H1 (cell line): ENCODE measurements at regions not wholly inside any gene's neighbourhood (a gene's known extent, or its start where the extent isn't known, plus 50 kb on each side); places are given as distances from the start of the nearest gene placed in this dataset.

ENCODE experiments used
- CTCF ChIA-PET: fragments of 300-600 bp; sonication (Branson Sonifier 250); formaldehyde crosslinking; loops from one replicate; lab custom pipeline; 2021; ENCODE audit not compliant: partially characterized antibody; lab: Charles Lee
- POLR2A ChIA-PET: fragments of 300-600 bp; sonication (Branson Sonifier 250); formaldehyde crosslinking; loops from one replicate; lab custom pipeline; 2021; ENCODE audit warnings: inconsistent platforms; ENCODE audit not compliant: partially characterized antibody; lab: Charles Lee
- DNase-seq, 2 experiments: peaks; one replicate each; pipeline versions ENCODE4 v3.0.0 to v3.0.0-alpha.2; 2010 to 2022; ENCODE audit warnings: low spot score in 2 of 2, low read depth in 1 of 2, mixed read lengths in 1 of 2
- FAIRE-seq: peaks from 2 replicates; lab custom pipeline; 2011; peaks lifted over from hg19 to GRCh38; lab: Jason Lieb, UNC
- H2AFZ ChIP-seq: 2 replicates; pipeline ENCODE4 v1.8.1; 2012; ENCODE audit warnings: low read length, inconsistent platforms
- H2AK5ac ChIP-seq: 2 replicates; pipeline ENCODE4 v1.6.1; 2013; ENCODE audit warnings: low read depth, low read length
- H2BK120ac ChIP-seq: replicated peaks from 2 replicates; pipeline ENCODE3; 2013; ENCODE audit warnings: low read depth, low read length, inconsistent platforms
- H2BK12ac ChIP-seq: 2 replicates; pipeline ENCODE4 v1.6.1; 2013; ENCODE audit warnings: low read depth, low read length
- H2BK15ac ChIP-seq: 2 replicates; pipeline ENCODE4 v1.6.1; 2013; ENCODE audit warnings: low read length
- H2BK20ac ChIP-seq: 2 replicates; pipeline ENCODE4 v1.6.1; 2013; ENCODE audit warnings: low read length
- H2BK5ac ChIP-seq: 2 replicates; pipeline ENCODE4 v1.6.1; 2013; ENCODE audit warnings: low read depth, low read length
- H3K14ac ChIP-seq: 2 replicates; pipeline ENCODE4 v1.6.1; 2013; ENCODE audit warnings: inconsistent platforms; ENCODE audit not compliant: insufficient read length
- H3K18ac ChIP-seq: 2 replicates; pipeline ENCODE4 v1.6.1; 2013; ENCODE audit warnings: low read length; ENCODE audit errors: extremely low read depth
- H3K23ac ChIP-seq: 2 replicates; pipeline ENCODE4 v1.6.1; 2013; ENCODE audit warnings: inconsistent platforms; ENCODE audit not compliant: insufficient read length
- H3K23me2 ChIP-seq: 2 replicates; pipeline ENCODE4 v1.6.1; 2013; ENCODE audit warnings: low read depth, low read length
- H3K27ac ChIP-seq: 2 replicates; pipeline ENCODE4 v1.6.1; 2011; ENCODE audit warnings: low read depth, low read length, inconsistent platforms
- H3K27me3 ChIP-seq, 4 experiments: replicated peaks in 1 of 4; 1 replicate in 1 of 4; 2 replicates in 3 of 4; pipeline versions ENCODE4 v1.6.1 to v1.8.1; 2011 to 2013; ENCODE audit warnings: low read length in 3 of 4, mild to moderate bottlenecking in 3 of 4, inconsistent platforms in 2 of 4, mixed read lengths in 2 of 4, moderate library complexity in 1 of 4; ENCODE audit not compliant: control insufficient read depth in 3 of 4, insufficient read depth in 3 of 4; ENCODE audit errors: extremely low read depth in 1 of 4
- H3K36me3 ChIP-seq, 4 experiments: 2 replicates each; pipeline versions ENCODE4 v1.6.1 to v1.8.1; 2011 to 2013; ENCODE audit warnings: mild to moderate bottlenecking in 4 of 4, low read length in 3 of 4, moderate library complexity in 2 of 4, control low read depth in 1 of 4, inconsistent platforms in 1 of 4; ENCODE audit not compliant: insufficient read depth in 4 of 4, control insufficient read depth in 2 of 4
- H3K4ac ChIP-seq: replicated peaks from 2 replicates; pipeline ENCODE3; 2013; ENCODE audit warnings: low read length, low read depth, mixed read lengths, inconsistent platforms; ENCODE audit not compliant: insufficient read length
- H3K4me1 ChIP-seq, 4 experiments: replicated peaks in 1 of 4; 1 replicate in 1 of 4; 2 replicates in 3 of 4; pipeline versions ENCODE4 v1.6.1 to v1.8.1; 2011 to 2013; ENCODE audit warnings: low read length in 3 of 4, inconsistent platforms in 2 of 4, mixed read lengths in 1 of 4; ENCODE audit not compliant: insufficient read depth in 4 of 4, control insufficient read depth in 3 of 4
- H3K4me2 ChIP-seq, 2 experiments: 2 replicates each; pipeline versions ENCODE4 v1.6.1 to v1.8.1; 2011 to 2013; ENCODE audit warnings: low read depth in 2 of 2, low read length in 2 of 2, control low read depth in 1 of 2, inconsistent platforms in 1 of 2, mild to moderate bottlenecking in 1 of 2; ENCODE audit not compliant: insufficient read depth in 1 of 2
- H3K4me3 ChIP-seq, 4 experiments: fragments of 200-600, 300-600 bp in 1 of 4; sonication (generic), shearing (Covaris generic), sonication (Bioruptor Twin) in 1 of 4; 2 replicates each; pipeline versions ENCODE4 v1.5.1 to v1.8.1; 2011 to 2016; ENCODE audit warnings: low read length in 4 of 4, low read depth in 3 of 4, control low read depth in 2 of 4, inconsistent platforms in 2 of 4, mild to moderate bottlenecking in 2 of 4, mixed read lengths in 1 of 4, moderate library complexity in 1 of 4; ENCODE audit not compliant: insufficient read depth in 2 of 4; ENCODE audit errors: extremely low read depth in 1 of 4
- H3K56ac ChIP-seq: replicated peaks from 2 replicates; pipeline ENCODE3; 2013; ENCODE audit warnings: low read depth, mild to moderate bottlenecking, mixed read lengths, low read length, inconsistent platforms; ENCODE audit not compliant: insufficient read length
- H3K79me1 ChIP-seq: 2 replicates; pipeline ENCODE4 v1.6.1; 2013; ENCODE audit warnings: low read depth, low read length, control low read depth
- H3K79me2 ChIP-seq, 2 experiments: 2 replicates each; pipeline versions ENCODE4 v1.6.1 to v1.8.1; 2012 to 2013; ENCODE audit warnings: low read length in 2 of 2, mild to moderate bottlenecking in 2 of 2, inconsistent platforms in 1 of 2; ENCODE audit not compliant: insufficient read depth in 2 of 2, control insufficient read depth in 1 of 2
- H3K9ac ChIP-seq, 4 experiments: replicated peaks in 1 of 4; 1 replicate in 1 of 4; 2 replicates in 3 of 4; pipeline versions ENCODE4 v1.6.1 to v1.8.1; 2011 to 2013; ENCODE audit warnings: low read depth in 3 of 4, low read length in 3 of 4, control low read depth in 2 of 4, mild to moderate bottlenecking in 2 of 4, moderate library complexity in 2 of 4, inconsistent platforms in 1 of 4; ENCODE audit errors: extremely low read depth in 1 of 4
- H3K9me3 ChIP-seq, 2 experiments: 2 replicates each; pipeline versions ENCODE4 v1.6.1 to v1.8.1; 2012 to 2013; ENCODE audit warnings: mild to moderate bottlenecking in 2 of 2, moderate library complexity in 2 of 2, control low read depth in 1 of 2, inconsistent platforms in 1 of 2, low read depth in 1 of 2, low read length in 1 of 2, mixed read lengths in 1 of 2; ENCODE audit not compliant: insufficient read depth in 2 of 2
- H4K20me1 ChIP-seq, 2 experiments: replicated peaks in 1 of 2; 2 replicates each; pipeline versions ENCODE3 to v1.8.1; 2011 to 2013; ENCODE audit warnings: inconsistent platforms in 2 of 2, low read length in 2 of 2, mild to moderate bottlenecking in 1 of 2; ENCODE audit not compliant: insufficient read depth in 2 of 2, control insufficient read depth in 1 of 2
- H4K5ac ChIP-seq: 2 replicates; pipeline ENCODE4 v1.6.1; 2013; ENCODE audit warnings: low read length, low read depth, mixed read lengths, inconsistent platforms; ENCODE audit not compliant: insufficient read length
- H4K8ac ChIP-seq: 2 replicates; pipeline ENCODE4 v1.8.0; 2013; ENCODE audit warnings: mild to moderate bottlenecking, moderate library complexity, low read length, inconsistent platforms; ENCODE audit not compliant: insufficient read depth; ENCODE audit errors: extremely low read depth
- H4K91ac ChIP-seq: replicated peaks from 2 replicates; pipeline ENCODE3; 2013; ENCODE audit warnings: low read length, mixed read lengths, inconsistent platforms; ENCODE audit not compliant: insufficient read length
- BCL11A ChIP-seq, 2 experiments: IDR thresholded peaks; one replicate each; pipeline ENCODE4 v1.6.1; 2011; ENCODE audit warnings: low read depth in 2 of 2, low read length in 2 of 2, mild to moderate bottlenecking in 2 of 2
- BRCA1 ChIP-seq: IDR thresholded peaks from 2 replicates; pipeline ENCODE4 v1.6.1; 2012; ENCODE audit warnings: low read depth, low read length, improper control_type of control experiment
- CHD2 ChIP-seq: IDR thresholded peaks from 2 replicates; pipeline ENCODE4 v1.6.1; 2012; ENCODE audit warnings: low read length, improper control_type of control experiment
- FOSL1 ChIP-seq: IDR thresholded peaks from 2 replicates; pipeline ENCODE4 v1.6.1; 2011; ENCODE audit warnings: mild to moderate bottlenecking, low read depth, low read length, moderate library complexity; ENCODE audit not compliant: insufficient read depth
- POLR2A ChIP-seq, 2 experiments: IDR thresholded peaks; 1 replicate in 1 of 2; 2 replicates in 1 of 2; pipeline ENCODE4 v1.6.1; 2011; ENCODE audit warnings: low read depth in 2 of 2, low read length in 2 of 2, mild to moderate bottlenecking in 2 of 2; ENCODE audit errors: control extremely low read depth in 1 of 2
- RBBP5 ChIP-seq: IDR thresholded peaks from 2 replicates; pipeline ENCODE4 v1.7.1; 2012; ENCODE audit warnings: low read depth, mild to moderate bottlenecking, inconsistent platforms, low read length, moderate library complexity, borderline replicate concordance
- RXRA ChIP-seq: IDR thresholded peaks from 2 replicates; pipeline ENCODE4 v1.6.1; 2011; ENCODE audit warnings: low read depth, mild to moderate bottlenecking, low read length, moderate library complexity; ENCODE audit not compliant: insufficient read depth
- SAP30 ChIP-seq: fragments of 300-600 bp; sonication (generic); IDR thresholded peaks from 2 replicates; pipeline ENCODE4 v1.7.1; 2012; ENCODE audit warnings: low read length, moderate library complexity, mild to moderate bottlenecking, inconsistent platforms; ENCODE audit not compliant: insufficient read depth, insufficient replicate concordance
- TCF12 ChIP-seq: IDR thresholded peaks from 2 replicates; pipeline ENCODE4 v1.6.1; 2011; ENCODE audit warnings: low read depth, mild to moderate bottlenecking, low read length
- WGBS, 2 experiments: shearing (Covaris generic) in 1 of 2; methylation state at CpG; one replicate each; pipeline versions ENCODE4 v1.1.6 to v1.1.7; 2013 to 2015; ENCODE audit warnings: low lambda C conversion rate in 2 of 2, mixed read lengths in 2 of 2, inconsistent platforms in 1 of 2, low coverage in 1 of 2, missing lambda C conversion rate in 1 of 2; ENCODE audit not compliant: insufficient replicate concordance in 2 of 2, insufficient coverage in 1 of 2, insufficient read length in 1 of 2; ENCODE audit errors: extremely low coverage in 1 of 2, missing lambda C conversion rate in 1 of 2; 5-methylcytosine and 5-hydroxymethylcytosine counted together

- H3K4me3 ChIP-seq, result no peak overlapping the region
- H2BK5ac ChIP-seq, result no peak overlapping the region; the same call in 1 of the 2 replicates
- no peaks in the 10 kb centered on the region for H4K20me1 ChIP-seq
- no peak overlapping the region for H3K4ac ChIP-seq
- no peaks in the 10 kb centered on the region for H3K79me1 ChIP-seq
- no peak overlapping the region for H2AK5ac ChIP-seq
- no peaks in the 10 kb centered on the region for H3K36me3 ChIP-seq
- no peak for DNase-seq
- FAIRE-seq, result no peak
- H3K23me2 ChIP-seq, result no peaks in the 10 kb centered on the region
- H4K5ac ChIP-seq, result no peak overlapping the region
- no peak overlapping the region for H3K9ac ChIP-seq
- no peak overlapping the region for H3K4me2 ChIP-seq
- peak overlapping the region; percentile 40 for H4K91ac ChIP-seq
- H2BK15ac ChIP-seq, result peak overlapping the region; percentile 67; the same call in 1 of the 2 replicates
- H3K23ac ChIP-seq, result no peak overlapping the region
- H2BK120ac ChIP-seq, result peak overlapping the region; percentile 43
- CTCF ChIA-PET, result interaction anchor here (0.6 to 1.5 kb wide), 3 partner anchors 30 to 76 kb away, joined by 3 read pairs; no protein-coding TSS in a partner anchor
- POLR2A ChIA-PET, result interaction anchor here (0.8 kb wide), 1 partner anchor 9 kb away, joined by 3 read pairs; no protein-coding TSS in a partner anchor
- H3K79me2 ChIP-seq, result no peaks in the 10 kb centered on the region
- H3K9me3 ChIP-seq, result no peaks in the 10 kb centered on the region
- H4K8ac ChIP-seq, result no peak overlapping the region
- H3K56ac ChIP-seq, result no peak overlapping the region
- H2AFZ ChIP-seq, result no peak overlapping the region
- WGBS, 2 experiments, result 98% methylated on average over 14 of the region's 18 CpGs; no CpG with 5 or more reads in 1 of the 2 experiments
- no peak overlapping the region for H3K14ac ChIP-seq
- no peaks in the 10 kb centered on the region for H3K27me3 ChIP-seq
- H2BK20ac ChIP-seq, result no peak overlapping the region
- TF ChIP-seq RXRA (no peak), FOSL1 (no peak), BRCA1 (no peak), SAP30 (no peak), TCF12 (no peak), POLR2A (IDR thresholded peaks at IDR 0.05; ENCODE audit: control extremely low read depth in 1 of 2, low read depth in 2 of 2, low read length in 2 of 2) (no peak), CHD2 (no peak), BCL11A (IDR thresholded peaks at IDR 0.05; ENCODE audit: low read depth in 2 of 2, low read length in 2 of 2) (no peak), RBBP5 (no peak)
- TF ChIP-seq, all 59 proteins: peak for 0
- H3K27ac ChIP-seq, result no peak overlapping the region
- no peak overlapping the region for H2BK12ac ChIP-seq
- peaks cover 5 to 17% (median 8%) of the 10 kb centered on the region in 4 experiments for H3K4me1 ChIP-seq
- H3K18ac ChIP-seq, result no peak overlapping the region
Measured at GRCh38 chrX:39895218-39896110, 202.3 kb downstream of the BCOR start.
